Smooth muscle cell of the brain vasculature (primary cell): ENCODE measurements at regions not wholly inside any gene's neighbourhood (a gene's known extent, or its start where the extent isn't known, plus 50 kb on each side); places are given as distances from the start of the nearest gene placed in this dataset.
"Not testable (repeated sequence)": the region's sequence is repeated elsewhere in the genome, so short reads cannot be mapped to it uniquely, and the experiment has no call there.

Source experiments
- DNase-seq: peaks from one replicate; pipeline ENCODE4 v3.0.0-alpha.2; 2012; ENCODE audit warnings: low read depth, low spot score

- no peak for DNase-seq
Measured at GRCh38 chr5:91635950-91636734, 253.0 kb upstream of the ARRDC3 start.

- DNase-seq = no peak
Measured at GRCh38 chr5:91632871-91633270, 249.8 kb upstream of the ARRDC3 start.

DNA sequence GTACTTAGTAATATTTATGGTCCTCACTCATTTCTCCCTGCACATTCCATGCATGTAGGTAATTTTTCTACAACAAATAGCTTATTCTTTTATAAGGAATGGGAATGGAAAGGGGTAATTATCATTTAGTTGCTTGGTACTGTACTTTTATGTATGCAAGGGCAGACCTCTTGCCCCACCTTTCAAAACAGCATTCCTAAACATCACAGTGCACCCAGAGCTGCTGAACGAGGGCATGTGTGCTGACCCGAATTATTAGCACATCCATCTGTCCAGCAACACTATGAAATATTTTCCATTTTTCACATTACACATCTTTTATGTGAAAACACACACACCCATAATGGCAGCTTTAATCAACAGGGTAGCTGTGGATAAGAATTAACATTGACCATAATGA is 228.6 kb upstream of the ARRDC3 start:
- DNase-seq = no peak

DNA sequence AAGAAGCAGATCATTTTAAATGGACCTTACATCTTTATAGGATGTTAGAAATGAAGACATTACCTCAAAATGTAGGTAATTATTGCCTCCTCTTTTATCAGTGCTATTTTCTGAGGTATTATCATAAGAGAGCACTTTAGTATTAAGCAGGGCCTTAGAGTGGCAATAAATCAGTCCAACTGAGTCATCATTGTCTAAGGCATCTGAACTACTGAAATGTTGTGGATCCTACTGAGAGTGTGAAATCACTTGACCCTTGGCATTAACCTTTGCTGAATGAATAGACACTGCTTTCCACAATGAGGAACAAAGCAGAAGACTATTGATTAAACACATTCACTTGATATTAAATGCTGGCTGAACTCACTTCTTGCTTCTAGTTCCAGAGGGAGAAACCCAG is 224.6 kb upstream of the ARRDC3 start:
- no peak for DNase-seq

DNA sequence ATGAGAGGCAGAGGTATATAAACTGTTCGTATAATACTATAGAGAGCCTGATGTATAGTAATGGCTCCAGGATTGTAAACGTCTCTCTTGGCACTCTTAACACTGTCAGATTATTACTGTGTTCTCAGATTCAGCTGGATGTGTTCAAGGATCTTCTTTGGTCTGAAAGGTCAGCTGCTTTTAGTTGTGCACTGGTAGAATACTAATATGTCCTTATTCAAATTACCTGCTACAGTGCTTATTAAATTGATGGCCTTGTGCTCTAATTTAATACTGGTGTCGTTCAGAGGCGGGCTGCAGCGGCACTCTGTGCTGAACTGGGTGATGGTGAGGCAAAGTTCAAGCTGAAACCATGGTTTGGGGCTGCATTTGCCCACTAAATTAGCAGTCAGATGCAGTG is 216.7 kb upstream of the ARRDC3 start:
- no peak for DNase-seq

- no peak for DNase-seq
Measured at GRCh38 chr5:91598216-91598615, 215.1 kb upstream of the ARRDC3 start.

GRCh38 chr5:91595424-91595823 is 212.3 kb upstream of the ARRDC3 start:
- DNase-seq = no peak

DNA sequence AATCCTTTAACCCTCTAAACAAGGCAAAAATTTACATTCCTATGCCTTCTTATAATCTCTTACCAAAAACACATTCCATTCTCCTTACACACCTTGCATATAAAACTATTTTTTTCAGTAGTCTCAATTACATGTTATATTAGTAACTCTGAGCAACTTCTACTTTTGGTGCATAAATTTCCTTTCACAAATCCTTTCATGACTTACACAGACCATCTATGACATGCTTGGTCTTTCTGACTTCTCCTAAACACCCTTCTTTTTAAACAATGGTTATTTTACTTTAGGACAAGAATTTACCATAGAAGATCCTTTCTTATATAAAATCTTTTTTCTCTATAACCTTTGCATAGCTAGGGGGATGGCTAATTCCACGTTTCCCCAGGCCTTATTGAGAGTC is 208.0 kb upstream of the ARRDC3 start:
- DNase-seq = no peak

GRCh38 chr5:91586232-91586631 is 203.1 kb upstream of the ARRDC3 start:
- DNase-seq = no peak

DNA sequence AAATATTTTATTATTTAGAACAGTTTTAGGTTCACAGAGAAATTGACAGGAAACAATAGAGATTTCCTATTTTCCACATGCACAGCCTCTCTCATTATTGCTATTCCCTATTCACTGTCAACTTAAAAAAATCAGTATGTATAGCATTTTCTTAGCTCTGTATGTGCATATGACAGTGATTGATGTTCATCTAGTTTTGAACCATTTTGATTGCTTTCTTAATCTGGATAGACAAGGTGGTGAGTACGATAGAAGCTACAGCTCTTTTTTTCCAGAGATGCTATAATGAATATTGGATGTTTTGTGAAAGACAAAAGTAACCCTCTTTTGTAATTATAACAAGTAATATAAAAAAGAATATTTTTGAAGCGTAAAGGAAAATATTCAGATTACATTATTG is 201.2 kb upstream of the ARRDC3 start:
- no peak for DNase-seq

GRCh38 chr5:91566012-91566411 is 182.9 kb upstream of the ARRDC3 start:
- not testable (repeated sequence) for DNase-seq

GRCh38 chr5:91562922-91563321 is 179.8 kb upstream of the ARRDC3 start:
- DNase-seq = no peak

DNA sequence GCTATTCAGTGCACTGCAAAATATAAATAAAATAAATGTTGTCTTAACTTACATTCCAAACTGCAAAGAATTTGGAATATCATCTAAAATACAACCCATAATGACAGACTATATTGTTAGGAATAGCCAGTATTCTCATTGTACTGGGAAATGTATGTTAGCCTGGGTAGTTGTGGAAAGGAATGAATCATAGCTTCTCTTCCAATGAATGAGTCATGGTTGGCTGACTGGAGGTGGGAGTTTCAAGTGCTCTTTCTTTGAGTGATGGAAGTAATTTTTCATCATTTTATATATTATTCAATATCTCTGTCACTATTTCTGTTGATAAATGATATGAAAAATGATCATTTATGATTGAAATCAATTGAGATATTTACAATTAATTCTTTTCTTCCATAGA is 158.6 kb upstream of the ARRDC3 start:
- no peak for DNase-seq

DNA sequence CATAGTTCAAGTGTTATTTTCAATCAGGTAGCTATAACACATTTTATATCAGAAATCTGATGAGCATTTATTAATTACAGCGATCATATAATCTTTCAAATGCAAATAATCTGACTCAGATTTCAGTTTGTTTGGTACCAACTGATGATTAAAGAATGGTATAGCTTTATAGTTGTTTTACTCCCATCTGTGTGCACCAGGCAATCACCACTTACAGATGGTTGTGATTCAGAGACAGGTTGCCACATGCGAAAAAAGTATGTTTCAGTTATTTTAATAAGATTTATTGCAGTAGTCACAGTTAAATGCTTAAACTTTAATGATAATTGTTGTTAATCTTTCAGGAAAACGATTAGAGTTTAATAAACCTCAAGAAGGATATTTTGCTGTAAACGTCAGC is 155.1 kb upstream of the ARRDC3 start:
- DNase-seq = no peak

DNA sequence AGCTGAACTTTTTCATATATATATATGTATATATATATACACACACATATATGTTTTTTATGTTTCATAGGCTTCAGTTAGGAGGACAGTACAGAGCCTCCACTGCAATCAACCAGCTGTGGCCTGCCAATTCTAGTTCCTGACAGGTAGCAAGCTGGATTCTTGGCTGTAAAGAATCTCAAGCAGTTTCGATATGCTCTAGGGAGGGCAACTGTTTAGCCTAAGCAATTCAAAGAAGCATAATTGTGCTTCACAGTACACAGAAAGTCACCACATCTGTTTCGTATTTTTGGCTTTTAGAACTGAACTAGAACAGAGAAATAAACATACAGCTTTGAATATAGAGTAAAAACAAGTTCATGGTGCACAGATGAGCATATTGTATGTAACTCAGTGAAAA is 152.4 kb upstream of the ARRDC3 start:
- DNase-seq = no peak

- no peak for DNase-seq
Measured at GRCh38 chr5:91534332-91534731, 151.2 kb upstream of the ARRDC3 start.

DNA sequence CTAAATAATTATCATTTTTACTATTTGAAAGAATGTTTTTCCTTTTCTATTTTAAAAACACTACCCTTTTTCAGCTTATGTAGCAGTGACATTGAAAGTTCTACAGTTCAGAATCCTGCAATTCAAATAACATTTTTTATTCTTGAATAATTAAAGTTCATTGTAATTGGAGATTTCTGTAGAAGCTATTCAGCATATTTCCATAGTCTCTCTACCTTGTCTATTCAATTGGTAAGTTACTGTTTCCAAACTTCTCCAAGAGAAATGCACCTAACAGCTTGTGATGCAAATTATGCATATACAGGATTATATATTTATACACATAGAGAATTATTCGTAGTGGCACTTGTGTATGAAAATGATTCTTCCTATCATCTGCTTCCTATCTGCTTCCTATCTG is 149.7 kb upstream of the ARRDC3 start:
- no peak for DNase-seq

DNA sequence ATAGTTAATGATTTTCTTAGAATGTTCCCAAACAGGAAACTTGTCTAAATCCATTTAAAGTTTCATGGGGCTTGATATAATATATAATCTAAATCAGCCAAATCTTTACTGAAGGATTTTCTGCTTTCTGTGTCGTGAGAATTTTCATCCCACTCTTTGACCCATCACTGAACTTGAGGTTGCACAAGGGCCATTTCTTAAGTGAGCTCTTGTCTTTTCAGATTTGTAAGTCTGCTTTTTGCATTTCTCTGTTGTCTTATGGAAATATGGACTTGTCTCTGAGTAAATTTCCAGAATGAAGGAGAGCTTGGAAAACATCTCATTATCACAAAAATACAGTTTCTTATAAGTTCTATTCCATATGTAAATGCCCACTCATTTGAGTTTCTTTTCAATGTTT is 149.2 kb upstream of the ARRDC3 start:
- no peak for DNase-seq

DNA sequence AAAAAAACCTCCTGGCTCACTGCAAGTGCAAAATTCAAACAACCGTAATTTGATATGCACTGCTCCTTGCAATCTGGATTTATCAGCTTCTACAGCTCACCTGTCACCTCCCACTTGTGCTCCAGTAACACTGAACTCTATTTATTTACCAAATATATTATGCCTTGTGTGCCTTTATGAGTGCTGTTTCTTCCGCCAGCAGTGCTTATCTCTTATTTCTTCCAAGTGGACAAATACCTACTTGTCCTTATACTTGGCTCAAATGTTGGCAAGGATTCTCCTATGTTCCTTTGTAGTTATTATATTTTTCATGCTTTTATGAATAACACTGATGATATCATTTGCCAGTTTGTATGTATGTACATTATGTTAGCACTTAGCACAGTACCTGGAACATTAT is 145.7 kb upstream of the ARRDC3 start:
- no peak for DNase-seq

DNA sequence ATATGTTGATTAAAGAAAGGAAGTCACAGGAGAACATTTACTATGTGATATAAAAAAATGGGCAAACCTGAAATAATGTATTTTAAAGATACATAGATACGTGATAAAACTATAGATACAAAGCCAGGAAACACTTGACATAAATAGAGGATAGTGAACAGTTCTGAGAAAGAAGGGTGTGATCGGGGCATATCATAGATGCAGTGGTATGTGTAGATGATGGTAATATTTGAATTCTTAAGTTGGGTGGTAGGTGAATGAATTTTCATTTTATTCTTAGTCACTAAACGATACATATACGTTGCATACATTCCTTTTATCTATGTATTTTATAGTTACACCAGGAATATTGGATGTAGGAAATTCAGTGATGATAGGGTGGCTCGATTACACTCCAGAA is 138.7 kb upstream of the ARRDC3 start:
- no peak for DNase-seq

- no peak for DNase-seq
Measured at GRCh38 chr5:91521334-91521733, 138.2 kb upstream of the ARRDC3 start.

DNA sequence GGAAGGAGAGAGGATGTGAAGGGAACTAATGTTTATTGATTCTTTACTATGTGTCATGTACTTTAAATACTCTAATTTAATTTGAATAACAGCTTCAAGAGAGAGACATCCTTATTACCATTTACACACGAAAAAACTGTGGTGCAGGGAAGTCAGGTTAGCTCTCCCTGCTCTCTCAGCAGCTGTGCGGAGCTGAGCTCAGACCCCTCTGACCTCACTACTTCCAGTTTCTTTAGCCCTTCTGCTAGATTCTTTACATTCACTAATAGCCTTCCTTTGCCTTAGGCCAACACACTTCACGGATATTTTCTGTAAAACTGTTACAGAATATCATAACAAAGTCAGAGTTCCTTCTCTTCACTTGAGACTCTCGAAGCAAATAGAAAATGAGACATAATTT is 131.3 kb upstream of the ARRDC3 start:
- DNase-seq = no peak

DNA sequence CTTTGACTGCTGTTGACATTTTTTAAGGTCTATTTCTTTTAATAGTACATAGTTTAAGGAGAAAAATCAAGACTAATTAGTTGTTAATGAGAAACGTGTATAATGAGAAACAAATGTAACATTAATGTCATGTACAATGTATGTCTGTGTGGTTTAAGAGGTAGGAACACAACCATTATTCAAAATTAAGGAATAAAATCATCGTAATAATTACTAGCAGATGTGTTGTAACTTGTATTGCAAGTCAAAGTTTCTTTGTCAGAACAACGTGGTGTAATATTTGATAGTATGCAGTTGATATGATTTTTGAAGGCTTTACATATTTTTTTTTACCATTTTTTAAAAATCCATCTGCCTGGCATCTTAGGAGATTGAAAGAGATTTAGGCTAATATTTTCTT is 120.2 kb upstream of the ARRDC3 start:
- DNase-seq = no peak

GRCh38 chr5:91500758-91501157 is 117.6 kb upstream of the ARRDC3 start:
- no peak for DNase-seq
